Stimulated activated CD8-positive, alpha-beta memory T cell treated with anti-CD3 and anti-CD28 coated beads, Interleukin-2, amount 100 ng/mL, for 1 hour (primary cell): ENCODE measurements at regions not wholly inside any gene's neighbourhood (a gene's known extent, or its start where the extent isn't known, plus 50 kb on each side); places are given as distances from the start of the nearest gene placed in this dataset.
"Not testable (repeated sequence)": the region's sequence is repeated elsewhere in the genome, so short reads cannot be mapped to it uniquely, and the experiment has no call there.

ENCODE experiments used
- DNase-seq, 2 donors: peaks; one replicate each; pipeline ENCODE4 v3.0.0-alpha.2; 2020; ENCODE audit warnings: low read depth in 2 of 2

DNA sequence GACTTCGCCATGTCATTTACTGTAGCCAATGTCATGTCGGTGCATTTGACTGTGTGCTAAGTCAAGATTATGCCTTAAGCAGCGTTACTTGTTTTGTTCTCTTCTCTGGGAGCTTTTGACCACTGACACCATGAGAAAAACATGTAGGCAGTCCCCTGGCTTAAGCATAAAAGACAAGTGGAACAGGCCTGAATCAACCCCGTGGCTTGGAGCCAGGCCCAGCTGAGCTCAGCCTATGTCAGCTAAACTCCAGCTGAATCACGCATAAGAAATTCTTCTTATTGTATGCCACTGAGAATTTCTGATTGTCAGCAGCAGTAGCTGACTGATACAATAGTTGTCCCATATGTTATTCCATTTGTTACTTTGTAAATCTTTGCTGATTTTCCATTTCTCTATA, 261.9 kb downstream of the CBLL2 start:
- no peak for DNase-seq

DNA sequence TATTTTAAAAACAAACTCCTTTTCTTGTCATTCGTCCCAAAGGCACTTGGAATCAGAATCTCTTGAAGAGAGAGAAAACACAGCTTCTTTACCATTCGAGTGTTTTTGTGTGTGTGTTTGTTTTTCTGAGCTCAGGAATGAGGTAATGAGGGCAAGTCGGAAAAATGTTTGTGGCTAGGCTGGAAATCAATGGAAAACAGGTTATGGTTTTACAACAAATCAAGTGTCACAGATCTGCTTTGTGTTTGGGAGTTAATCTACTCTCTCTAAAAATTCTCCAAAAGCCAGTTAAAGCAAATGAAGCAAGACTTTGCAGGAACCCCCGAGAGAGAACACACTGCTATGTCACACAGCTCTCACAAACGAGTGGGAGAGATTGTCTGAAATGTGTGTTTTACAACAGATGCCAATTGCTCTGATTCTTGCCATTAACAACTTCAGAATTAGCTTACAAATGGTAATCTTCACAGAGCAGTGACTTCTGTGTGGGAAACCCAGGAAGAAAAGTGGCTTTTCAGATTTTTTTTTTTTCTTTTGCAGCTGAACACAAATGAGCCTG, 264.1 kb downstream of the CBLL2 start:
- no peak for DNase-seq

DNA sequence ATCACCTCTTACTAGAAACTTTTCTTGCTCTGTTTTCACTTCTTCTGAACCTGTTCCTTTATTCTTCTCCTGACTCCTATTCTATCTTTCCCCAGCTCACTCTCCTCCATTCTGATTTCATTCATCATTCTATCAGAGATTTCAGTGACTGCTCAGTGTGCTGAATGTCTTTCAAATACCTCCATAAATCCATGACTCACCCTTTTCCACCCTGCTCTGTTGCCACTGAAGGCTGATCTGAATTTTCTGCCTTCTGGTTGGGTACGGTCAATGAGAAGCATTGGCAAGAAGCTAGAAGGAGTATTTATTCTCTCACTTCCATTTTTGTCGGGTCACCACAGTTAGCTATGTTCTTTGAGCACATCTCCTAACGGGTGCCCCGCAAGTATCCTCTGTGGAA, 265.9 kb downstream of the CBLL2 start:
- no peak for DNase-seq

DNA sequence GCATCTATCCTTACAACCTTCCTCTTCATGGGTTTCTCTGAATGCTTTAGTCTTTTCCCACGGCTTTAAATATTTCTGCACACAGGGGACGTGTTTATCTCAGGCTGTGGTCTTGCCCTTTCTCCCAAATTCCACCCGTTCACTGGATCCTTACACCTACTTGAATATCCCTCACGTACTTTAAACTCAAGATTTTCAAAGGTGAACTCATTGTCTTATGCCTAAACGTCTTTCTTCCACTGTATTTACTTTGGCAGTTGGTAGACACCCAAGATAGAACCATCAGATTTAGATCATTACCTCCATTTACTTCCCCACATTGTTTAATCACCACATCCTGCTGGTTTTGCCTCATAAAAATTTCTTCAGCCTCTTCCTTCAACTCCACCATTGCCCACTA, 269.2 kb downstream of the CBLL2 start:
- DNase-seq: no peak

DNA sequence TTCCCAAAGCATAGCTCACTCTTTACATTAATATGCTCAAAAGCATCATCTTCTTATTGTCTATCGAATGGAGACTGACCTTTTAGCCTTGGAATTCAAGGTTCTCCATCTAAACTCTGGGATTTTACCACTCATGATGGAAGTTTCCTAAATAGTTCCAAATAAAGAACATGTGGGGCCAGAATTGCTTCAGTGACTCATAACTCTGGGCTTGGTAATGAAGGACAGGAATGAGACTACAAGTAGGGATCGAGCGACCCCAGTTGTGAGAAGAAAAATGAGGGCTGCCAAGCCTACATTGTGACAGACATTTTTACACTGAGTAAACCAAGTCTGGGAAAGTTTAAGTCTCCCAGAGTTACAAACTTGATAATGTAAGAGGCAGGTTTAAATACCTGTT, 269.9 kb downstream of the CBLL2 start:
- DNase-seq: no peak

DNA sequence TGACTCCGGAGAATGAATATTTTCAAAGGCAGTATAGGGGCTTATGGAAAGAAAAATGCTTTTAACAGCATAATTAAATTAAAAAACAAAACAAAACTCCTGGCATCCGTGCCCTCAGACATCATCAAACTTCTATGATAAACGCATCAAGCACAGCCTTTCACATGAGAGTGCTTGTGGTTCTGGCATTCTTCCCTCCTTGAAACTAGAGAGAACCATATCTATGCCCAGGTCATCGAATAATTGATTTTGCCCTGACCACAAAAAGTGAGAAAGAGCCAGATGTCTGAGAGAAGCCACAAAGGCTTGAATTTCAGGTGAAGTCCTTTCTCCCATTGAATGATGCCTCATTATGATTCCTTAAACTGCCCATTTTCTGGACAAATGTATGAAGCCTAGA, 286.8 kb downstream of the CBLL2 start:
- DNase-seq: no peak

DNA sequence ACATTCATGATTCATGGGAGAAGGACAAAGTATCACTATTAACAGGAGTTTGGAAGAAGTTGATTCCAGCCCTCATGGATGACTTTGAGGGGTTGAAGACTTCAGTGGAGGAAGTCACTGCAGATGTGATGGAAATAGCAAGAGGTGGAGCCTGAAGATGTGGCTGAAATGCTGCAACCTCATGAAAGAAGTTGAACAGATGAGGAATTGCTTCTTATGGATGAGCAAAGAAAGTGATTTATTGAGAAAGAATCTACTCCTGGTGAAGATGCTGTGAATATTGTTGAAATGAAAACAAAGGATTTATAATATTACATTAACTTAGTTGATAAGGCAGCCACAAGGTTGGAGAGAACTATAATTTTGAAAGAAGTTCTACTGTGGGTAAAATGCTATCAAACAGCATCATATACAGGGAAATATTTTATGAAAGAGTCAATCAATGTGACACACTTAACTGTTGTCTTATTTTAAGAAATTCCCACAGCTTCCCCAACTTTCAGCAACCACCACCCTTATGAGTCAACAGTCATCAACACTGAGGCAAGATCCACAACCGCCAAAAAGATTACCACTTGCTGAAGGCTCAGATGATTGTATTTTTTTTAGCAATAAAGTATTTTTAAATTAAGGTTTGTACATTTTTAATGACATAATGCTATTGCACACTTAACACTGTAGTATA, 302.6 kb downstream of the CBLL2 start:
- no peak for DNase-seq

DNA sequence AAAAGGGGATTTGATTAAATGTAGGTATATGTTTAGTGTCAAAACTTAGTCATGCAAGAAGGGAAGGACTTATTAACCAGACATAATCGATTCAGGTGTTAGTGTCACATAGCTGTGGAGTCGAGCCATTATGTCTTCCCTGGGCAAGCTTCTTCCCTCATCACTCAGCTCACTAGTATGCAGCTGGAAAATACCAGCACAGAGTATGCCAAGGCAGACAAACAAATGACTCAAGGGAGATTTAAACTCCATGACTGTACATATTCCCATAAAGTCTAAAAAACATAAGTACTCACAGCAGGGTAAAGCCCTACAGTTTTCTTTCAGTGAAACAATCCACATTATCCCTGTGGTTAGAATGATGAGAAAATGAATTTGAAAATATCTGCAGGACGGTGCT, 304.5 kb downstream of the CBLL2 start:
- DNase-seq: no peak

DNA sequence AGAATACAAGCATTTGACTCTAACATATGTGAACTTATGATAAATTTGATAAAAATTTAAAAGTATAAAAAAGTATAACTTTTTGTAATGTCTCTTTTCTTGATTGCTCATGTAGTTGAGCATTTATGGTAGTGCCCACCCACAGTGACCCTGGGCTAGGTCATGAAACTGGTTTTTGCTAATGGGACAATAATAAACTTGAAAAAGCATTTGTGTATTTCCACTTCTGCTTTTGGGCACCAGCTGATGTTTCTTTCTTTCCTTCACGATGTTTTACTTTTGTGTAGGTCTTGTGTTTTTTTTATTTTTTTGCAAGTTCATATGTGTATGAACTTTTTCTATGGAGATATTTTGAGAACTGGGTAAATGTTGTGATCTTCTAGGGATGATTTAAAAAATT, 313.1 kb downstream of the CBLL2 start:
- DNase-seq: no peak

DNA sequence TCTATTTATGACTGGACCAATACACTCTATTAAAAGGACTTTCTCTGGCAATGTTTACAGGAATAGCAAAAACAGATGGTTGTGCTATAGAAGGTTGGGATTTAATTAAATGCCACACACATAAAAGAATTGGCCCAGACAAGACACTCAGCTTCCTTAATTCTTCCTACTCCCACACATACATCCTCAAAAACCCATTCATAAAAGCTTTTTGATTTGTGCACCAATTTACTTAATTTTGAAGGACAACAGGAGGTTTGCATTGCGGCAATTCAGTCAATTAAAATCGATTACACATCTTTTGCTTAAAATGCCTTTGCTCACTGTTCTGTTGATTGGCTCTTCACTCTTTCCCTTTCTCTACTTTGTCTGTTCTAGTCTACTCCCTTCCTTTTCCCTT, 317.1 kb downstream of the CBLL2 start:
- DNase-seq: no peak

DNA sequence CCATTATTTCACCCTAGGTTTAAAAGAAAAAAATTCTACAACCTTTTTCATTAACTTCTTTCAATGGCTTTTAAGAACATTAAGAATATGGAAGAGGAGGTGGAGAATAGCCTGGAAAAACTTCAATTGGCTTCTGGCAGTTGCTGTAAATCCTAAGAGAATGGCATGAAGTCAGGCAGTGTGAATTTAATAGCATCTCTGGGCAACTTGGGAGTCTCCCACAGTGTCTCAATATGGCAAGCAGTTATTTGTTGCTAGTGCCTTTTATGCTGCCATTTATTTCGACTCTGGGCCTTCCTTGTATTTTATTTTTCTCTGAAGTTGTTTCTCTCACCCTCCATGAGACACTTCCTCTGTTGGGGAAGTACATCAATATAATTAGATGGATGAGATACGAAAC, 322.1 kb downstream of the CBLL2 start:
- no peak for DNase-seq

DNA sequence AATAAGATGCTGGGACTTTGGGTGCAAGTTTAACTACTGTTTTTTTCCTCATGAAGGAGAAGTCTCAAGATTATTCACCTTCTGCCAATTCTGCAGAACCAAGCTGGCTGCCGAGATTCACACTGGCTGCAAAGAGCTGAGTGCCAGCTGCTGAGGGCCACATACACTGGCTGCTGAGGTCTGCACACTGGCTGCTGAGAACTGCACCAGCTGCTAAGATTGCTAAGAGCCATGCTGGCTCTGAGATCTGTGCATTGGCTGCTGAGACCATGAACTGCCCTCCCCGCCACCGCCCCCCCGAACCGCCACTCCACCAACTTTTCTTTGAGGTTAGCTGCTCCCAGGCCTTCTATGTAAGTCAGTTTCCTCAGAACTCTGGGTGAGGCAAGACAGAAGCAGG, 330.3 kb downstream of the CBLL2 start:
- no peak for DNase-seq

DNA sequence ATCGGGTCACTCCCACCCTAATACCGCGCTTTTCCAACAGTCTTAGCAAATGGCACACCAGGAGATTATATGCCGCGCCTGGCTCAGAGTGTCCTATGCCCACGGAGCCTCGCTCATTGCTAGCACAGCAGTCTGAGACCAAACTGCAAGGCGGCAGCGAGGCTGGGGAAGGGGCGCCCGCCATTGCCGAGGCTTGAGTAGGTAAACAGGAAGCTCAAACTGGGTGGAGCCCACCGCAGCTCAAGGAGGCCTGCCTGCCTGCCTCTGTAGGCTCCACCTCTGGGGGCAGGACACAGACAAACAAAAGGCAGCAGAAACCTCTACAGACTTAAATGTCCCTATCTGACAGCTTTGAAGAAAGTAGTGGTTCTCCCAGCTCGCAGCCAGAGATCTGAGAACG, 336.7 kb downstream of the CBLL2 start:
- DNase-seq: not testable (repeated sequence)

DNA sequence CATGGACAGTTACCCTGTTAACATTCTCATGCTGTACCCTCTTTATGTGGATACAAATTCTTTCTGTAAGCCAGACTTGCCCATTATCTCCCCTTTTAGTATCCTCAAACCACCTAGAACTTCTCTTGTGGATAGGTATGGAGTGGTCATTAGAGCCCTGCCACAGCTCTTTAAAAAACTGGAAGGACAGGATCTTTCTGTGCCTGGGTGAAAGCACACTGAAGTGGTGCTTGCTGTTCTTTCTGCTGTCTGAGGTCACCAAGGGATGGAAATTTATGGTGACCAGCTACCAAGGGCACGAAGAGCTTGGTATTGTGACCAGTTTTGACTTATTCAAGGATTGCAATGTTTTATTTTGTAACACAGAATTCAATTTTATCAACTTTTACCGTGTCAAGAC, 344.2 kb downstream of the CBLL2 start:
- DNase-seq: no peak

DNA sequence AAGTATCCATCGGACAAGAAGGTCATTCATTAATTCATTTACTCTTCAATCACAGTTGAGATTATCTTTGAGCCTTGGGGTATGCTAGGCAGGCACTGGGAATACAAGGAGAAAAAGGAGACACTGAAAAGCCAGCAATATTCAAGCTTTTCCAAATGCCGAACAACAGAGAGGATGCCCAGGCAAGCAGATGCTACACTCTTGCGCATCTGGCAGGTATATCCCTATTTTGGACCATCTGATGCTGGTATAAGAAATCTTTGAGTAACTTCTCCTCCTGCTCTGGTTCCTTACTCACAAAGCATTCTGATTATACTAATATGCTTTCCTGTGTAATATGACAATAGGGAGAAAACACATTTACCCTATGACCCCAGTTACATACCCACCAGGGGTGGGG, 354.9 kb downstream of the CBLL2 start:
- no peak for DNase-seq

DNA sequence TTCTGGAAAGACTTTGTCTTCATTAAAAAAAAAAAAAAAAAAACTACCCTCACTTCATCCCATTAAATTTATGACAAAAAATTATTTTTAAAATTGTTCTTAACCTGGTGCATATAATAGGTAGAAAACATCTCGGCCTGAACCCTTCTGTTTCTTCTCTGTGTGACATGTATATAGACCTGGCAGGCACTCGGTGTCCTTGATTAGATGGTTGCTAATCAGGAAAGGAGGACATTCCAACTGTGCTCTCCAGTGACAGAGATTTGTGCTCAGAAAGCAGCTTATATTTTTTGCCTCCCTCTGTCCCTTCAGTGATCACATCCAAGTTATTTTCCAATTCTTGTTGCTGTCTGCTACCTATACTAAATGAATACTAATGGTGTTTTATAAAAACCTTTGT, 355.6 kb downstream of the CBLL2 start:
- no peak for DNase-seq

DNA sequence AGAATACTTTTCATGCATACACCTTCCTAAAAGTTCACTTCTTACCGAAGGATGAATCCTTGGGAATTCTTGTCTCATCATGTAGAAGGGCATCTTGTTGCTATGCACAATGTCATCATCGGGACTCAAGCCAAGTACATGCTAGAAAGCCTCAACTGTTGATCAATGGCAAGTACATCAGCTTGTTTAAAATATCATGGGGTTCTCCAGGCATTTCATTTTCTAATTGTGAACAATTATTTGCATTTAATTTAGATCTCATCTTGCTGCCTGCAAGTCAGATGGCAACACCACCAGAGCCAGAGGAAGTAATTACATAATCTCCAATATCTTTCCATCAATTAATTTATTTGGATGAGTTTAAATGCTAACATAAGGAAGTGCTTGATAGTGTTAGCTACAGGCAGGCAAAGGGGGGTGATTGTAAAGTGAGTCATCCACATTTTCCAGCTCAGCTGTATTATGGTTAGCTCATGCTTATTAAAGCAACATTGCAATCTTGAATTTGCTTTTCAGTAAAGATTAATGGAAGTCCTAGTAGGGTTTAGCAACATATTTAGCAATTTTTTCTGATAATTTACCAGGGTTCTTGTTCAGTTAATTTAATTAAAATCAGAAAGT, 356.5 kb downstream of the CBLL2 start:
- DNase-seq: no peak

DNA sequence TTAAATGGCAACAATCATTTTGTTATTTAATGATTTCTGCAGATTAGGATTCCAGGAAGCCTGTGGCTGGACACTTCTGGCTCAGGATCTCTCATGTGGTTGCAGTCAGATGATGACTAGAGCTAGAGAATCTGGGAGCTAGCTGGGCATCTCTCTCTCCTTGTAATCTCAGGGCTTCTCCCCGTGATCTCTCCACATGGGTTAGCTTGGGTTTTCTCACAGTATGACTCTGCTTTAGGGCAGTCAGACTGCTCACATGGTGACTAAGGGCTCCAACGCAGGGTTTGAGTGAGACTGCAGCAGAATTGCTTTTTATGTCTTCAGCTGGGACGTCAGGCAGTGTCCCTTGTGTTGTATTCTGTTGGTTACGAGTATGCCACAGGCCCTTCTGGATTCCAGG, 361.4 kb downstream of the CBLL2 start:
- DNase-seq: no peak

DNA sequence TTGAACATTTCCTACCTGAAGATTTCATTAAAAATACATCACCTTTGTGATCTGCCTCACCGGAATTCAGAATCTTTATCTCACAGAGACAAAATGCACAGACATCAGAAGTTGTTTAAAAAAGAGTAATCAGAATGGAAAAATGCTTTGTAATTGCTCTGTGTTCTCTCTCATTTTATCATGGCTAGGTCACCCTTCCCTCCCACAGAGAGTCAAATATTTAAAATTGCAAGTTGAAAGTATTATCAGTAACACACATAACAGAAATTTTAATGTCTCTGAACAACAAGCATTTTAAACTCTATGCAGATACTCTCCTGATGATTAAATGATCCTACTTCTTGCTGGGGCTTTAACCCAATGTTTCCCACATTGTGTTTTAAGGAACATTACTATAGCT, 362.0 kb downstream of the CBLL2 start:
- no peak for DNase-seq

DNA sequence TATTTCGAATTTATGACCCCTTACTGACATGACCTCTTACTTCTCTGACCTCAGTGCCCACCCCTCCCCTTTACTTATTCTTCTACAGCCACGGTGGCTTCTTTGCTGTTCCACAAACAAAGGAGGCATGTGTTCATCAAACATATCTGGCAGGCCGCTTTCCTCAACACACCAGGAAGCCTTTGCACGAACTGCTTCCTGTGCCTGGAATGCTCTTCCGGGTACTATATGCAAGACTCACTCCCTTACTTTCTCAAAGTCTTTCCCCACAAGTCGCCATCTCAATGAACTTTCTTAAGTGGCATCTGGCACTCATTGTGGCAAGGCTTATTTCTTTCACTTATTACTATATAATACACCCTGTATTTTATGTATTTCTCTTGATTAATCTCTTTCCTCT, 351.5 kb upstream of the DDX53 start:
- no peak for DNase-seq

DNA sequence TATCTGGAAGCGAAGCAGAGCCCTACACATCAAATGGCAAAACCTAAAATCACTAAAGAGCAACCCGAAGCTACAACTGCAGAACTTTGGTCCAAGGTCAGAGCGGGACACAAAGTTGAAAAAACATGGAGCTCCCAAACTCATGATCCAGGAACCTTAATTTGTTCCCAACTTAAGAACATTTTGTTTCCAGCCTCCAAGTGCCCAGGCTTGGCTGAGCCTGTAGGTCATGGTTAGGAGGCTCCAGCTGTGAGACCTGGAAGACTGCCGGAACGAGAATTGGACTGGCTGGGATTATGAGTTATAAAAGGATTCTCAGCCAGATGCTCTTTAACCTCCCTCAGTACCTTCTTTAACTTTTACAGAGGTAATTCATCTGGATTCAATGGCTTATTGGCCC, 349.1 kb upstream of the DDX53 start:
- DNase-seq: no peak

DNA sequence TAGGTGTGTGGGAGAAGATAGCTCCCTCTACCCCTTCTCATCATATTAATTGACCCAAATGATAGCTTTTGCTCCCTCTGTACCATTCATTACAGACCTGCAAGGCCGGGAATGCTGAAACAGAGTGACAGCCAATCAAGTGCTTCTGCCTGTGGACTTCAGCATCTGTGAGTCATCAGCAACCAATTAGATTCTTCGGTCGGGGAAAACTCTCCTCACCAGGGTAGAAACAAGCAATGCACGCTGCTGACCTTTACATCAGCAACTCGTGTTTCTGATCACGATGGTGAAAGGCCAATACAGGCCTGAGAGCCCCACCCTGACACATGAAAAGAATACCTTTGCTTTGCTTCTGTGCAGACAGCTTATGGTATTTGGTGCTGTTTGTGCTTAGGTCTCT, 347.2 kb upstream of the DDX53 start:
- DNase-seq: no peak

DNA sequence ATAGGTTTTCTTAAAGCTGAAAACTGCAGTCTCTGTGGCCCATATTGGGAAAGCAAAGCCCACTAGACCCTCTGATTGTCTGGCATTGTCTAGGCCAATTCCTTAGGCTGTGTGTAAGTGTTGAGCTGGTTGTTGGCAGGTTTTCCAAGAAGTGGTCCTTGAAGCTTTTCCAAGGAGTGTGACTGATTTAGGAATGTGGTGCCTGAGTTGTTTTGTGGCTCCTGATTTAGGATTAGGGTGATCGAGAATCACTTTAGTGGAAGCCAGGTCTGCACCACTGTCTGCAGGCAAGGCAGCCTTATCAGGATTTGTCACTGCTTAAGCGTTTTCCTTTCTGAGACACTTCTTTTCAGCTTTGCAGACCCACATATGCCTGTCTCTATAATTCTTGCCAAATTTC, 339.0 kb upstream of the DDX53 start:
- no peak for DNase-seq

DNA sequence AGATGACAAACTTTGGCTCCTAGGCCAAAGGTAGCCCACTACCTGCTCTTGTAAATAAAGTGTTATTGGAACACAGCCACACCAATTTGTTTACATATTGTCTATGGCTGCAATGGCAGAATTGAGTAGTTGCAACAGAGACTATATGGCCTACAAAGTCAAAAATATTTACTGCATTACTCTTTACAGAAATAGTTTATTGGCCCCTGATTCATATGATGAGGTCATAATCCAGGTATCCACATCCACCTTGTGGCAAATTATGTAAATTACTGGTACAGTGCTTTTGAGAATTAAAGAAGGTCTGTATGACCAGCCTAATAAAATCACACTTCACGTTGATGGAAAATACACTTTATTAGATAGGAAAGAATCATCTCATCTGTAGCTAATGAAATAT, 337.0 kb upstream of the DDX53 start:
- DNase-seq: no peak
